ENCODE measurements at regions not wholly inside any gene's neighbourhood (a gene's known extent, or its start where the extent isn't known, plus 50 kb on each side); places are given as distances from the start of the nearest gene placed in this dataset.
A peak's percentile ranks its signal among the peaks of the same experiment; 100 is the strongest.

GRCh38 chr5:104793031-104793754, 1230.6 kb upstream of the NUDT12 start:
- Histone ChIP-seq H3K9me3 (ENCODE audit: control insufficient read depth, insufficient read depth, low read depth, low read length) (no peaks in the 10 kb centered on the region), H3K4me3 (ENCODE audit: low read depth, low read length) (no peak overlapping the region), H3K27ac (ENCODE audit: low read depth, low read length) (no peak overlapping the region; the same call in 1 of the 2 replicates), H3K4me1 (ENCODE audit: control insufficient read depth, insufficient read depth, low read length) (peaks cover 9% of the 10 kb centered on the region; the same call in 1 of the 2 replicates), H3K36me3 (ENCODE audit: control insufficient read depth, insufficient read depth, low read length) (no peaks in the 10 kb centered on the region), H3K27me3 (ENCODE audit: control insufficient read depth, insufficient read depth, low read length) (peaks cover 19% of the 10 kb centered on the region; the same call in 1 of the 2 replicates), H3K9ac (ENCODE audit: low read length) (no peak overlapping the region)

GRCh38 chr5:104789366-104789765, 1226.8 kb upstream of the NUDT12 start:
- Histone ChIP-seq H3K9me3 (ENCODE audit: control insufficient read depth, insufficient read depth, low read depth, low read length) (peaks cover 14% of the 10 kb centered on the region), H3K27me3 (ENCODE audit: control insufficient read depth, insufficient read depth, low read length) (peaks cover 17% of the 10 kb centered on the region; the same call in 1 of the 2 replicates), H3K4me3 (ENCODE audit: low read depth, low read length) (no peak overlapping the region), H3K27ac (ENCODE audit: low read depth, low read length) (no peak overlapping the region), H3K4me1 (ENCODE audit: control insufficient read depth, insufficient read depth, low read length) (peaks cover 9% of the 10 kb centered on the region; the same call in 1 of the 2 replicates), H3K9ac (ENCODE audit: low read length) (no peak overlapping the region), H3K36me3 (ENCODE audit: control insufficient read depth, insufficient read depth, low read length) (no peaks in the 10 kb centered on the region)

GRCh38 chr5:104785097-104785496, 1222.5 kb upstream of the NUDT12 start:
- Histone ChIP-seq H3K9me3 (ENCODE audit: control insufficient read depth, insufficient read depth, low read depth, low read length) (peaks cover 17% of the 10 kb centered on the region), H3K27me3 (ENCODE audit: control insufficient read depth, insufficient read depth, low read length) (no peaks in the 10 kb centered on the region), H3K4me1 (ENCODE audit: control insufficient read depth, insufficient read depth, low read length) (no peaks in the 10 kb centered on the region), H3K4me3 (ENCODE audit: low read depth, low read length) (no peak overlapping the region), H3K27ac (ENCODE audit: low read depth, low read length) (no peak overlapping the region), H3K36me3 (ENCODE audit: control insufficient read depth, insufficient read depth, low read length) (no peaks in the 10 kb centered on the region), H3K9ac (ENCODE audit: low read length) (no peak overlapping the region)

GRCh38 chr5:104774372-104774771, 1211.8 kb upstream of the NUDT12 start:
- Histone ChIP-seq H3K9ac (ENCODE audit: low read length) (no peak overlapping the region), H3K27me3 (ENCODE audit: control insufficient read depth, insufficient read depth, low read length) (no peaks in the 10 kb centered on the region), H3K4me3 (ENCODE audit: low read depth, low read length) (no peak overlapping the region), H3K9me3 (ENCODE audit: control insufficient read depth, insufficient read depth, low read depth, low read length) (no peaks in the 10 kb centered on the region), H3K36me3 (ENCODE audit: control insufficient read depth, insufficient read depth, low read length) (no peaks in the 10 kb centered on the region), H3K27ac (ENCODE audit: low read depth, low read length) (no peak overlapping the region), H3K4me1 (ENCODE audit: control insufficient read depth, insufficient read depth, low read length) (no peaks in the 10 kb centered on the region)

GRCh38 chr5:104764197-104764596, 1201.6 kb upstream of the NUDT12 start:
- Histone ChIP-seq H3K4me3 (ENCODE audit: low read depth, low read length) (no peak overlapping the region), H3K9ac (ENCODE audit: low read length) (no peak overlapping the region), H3K9me3 (ENCODE audit: control insufficient read depth, insufficient read depth, low read depth, low read length) (no peaks in the 10 kb centered on the region), H3K4me1 (ENCODE audit: control insufficient read depth, insufficient read depth, low read length) (0 out of 2 replicates have a peak, but pooled peaks cover 3% of the 10 kb centered on the region), H3K36me3 (ENCODE audit: control insufficient read depth, insufficient read depth, low read length) (no peaks in the 10 kb centered on the region), H3K27me3 (ENCODE audit: control insufficient read depth, insufficient read depth, low read length) (no peaks in the 10 kb centered on the region), H3K27ac (ENCODE audit: low read depth, low read length) (no peak overlapping the region)

GRCh38 chr5:104763216-104763615, 1200.6 kb upstream of the NUDT12 start:
- H3K27me3 ChIP-seq (ENCODE audit: control insufficient read depth, insufficient read depth, low read length): no peaks in the 10 kb centered on the region
- H3K27ac ChIP-seq (ENCODE audit: low read depth, low read length): no peak overlapping the region
- 0 out of 2 replicates have a peak, but pooled peaks cover 3% of the 10 kb centered on the region for H3K4me1 ChIP-seq (ENCODE audit: control insufficient read depth, insufficient read depth, low read length)
- H3K9ac ChIP-seq (ENCODE audit: low read length): no peak overlapping the region
- H3K36me3 ChIP-seq (ENCODE audit: control insufficient read depth, insufficient read depth, low read length): no peaks in the 10 kb centered on the region
- no peaks in the 10 kb centered on the region for H3K9me3 ChIP-seq (ENCODE audit: control insufficient read depth, insufficient read depth, low read depth, low read length)
- H3K4me3 ChIP-seq (ENCODE audit: low read depth, low read length): no peak overlapping the region

GRCh38 chr5:104757915-104758314, 1195.3 kb upstream of the NUDT12 start:
- H3K4me1 ChIP-seq (ENCODE audit: control insufficient read depth, insufficient read depth, low read length): peaks cover 11% of the 10 kb centered on the region
- H3K9me3 ChIP-seq (ENCODE audit: control insufficient read depth, insufficient read depth, low read depth, low read length): no peaks in the 10 kb centered on the region
- H3K27ac ChIP-seq (ENCODE audit: low read depth, low read length): no peak overlapping the region
- H3K36me3 ChIP-seq (ENCODE audit: control insufficient read depth, insufficient read depth, low read length): no peaks in the 10 kb centered on the region
- no peaks in the 10 kb centered on the region for H3K27me3 ChIP-seq (ENCODE audit: control insufficient read depth, insufficient read depth, low read length)
- H3K9ac ChIP-seq (ENCODE audit: low read length): no peak overlapping the region
- H3K4me3 ChIP-seq (ENCODE audit: low read depth, low read length): no peak overlapping the region

GRCh38 chr5:104755806-104756205, 1193.2 kb upstream of the NUDT12 start:
- no peaks in the 10 kb centered on the region for H3K36me3 ChIP-seq (ENCODE audit: control insufficient read depth, insufficient read depth, low read length)
- no peak overlapping the region for H3K4me3 ChIP-seq (ENCODE audit: low read depth, low read length)
- no peaks in the 10 kb centered on the region for H3K27me3 ChIP-seq (ENCODE audit: control insufficient read depth, insufficient read depth, low read length)
- no peak overlapping the region for H3K27ac ChIP-seq (ENCODE audit: low read depth, low read length)
- H3K9me3 ChIP-seq (ENCODE audit: control insufficient read depth, insufficient read depth, low read depth, low read length): no peaks in the 10 kb centered on the region
- H3K9ac ChIP-seq (ENCODE audit: low read length): no peak overlapping the region
- H3K4me1 ChIP-seq (ENCODE audit: control insufficient read depth, insufficient read depth, low read length): peaks cover 11% of the 10 kb centered on the region

- Histone ChIP-seq H3K4me3 (ENCODE audit: low read depth, low read length) (no peak overlapping the region), H3K4me1 (ENCODE audit: control insufficient read depth, insufficient read depth, low read length) (peaks cover 8% of the 10 kb centered on the region), H3K9ac (ENCODE audit: low read length) (no peak overlapping the region), H3K36me3 (ENCODE audit: control insufficient read depth, insufficient read depth, low read length) (no peaks in the 10 kb centered on the region), H3K27me3 (ENCODE audit: control insufficient read depth, insufficient read depth, low read length) (no peaks in the 10 kb centered on the region), H3K27ac (ENCODE audit: low read depth, low read length) (0 out of 2 replicates have a peak overlapping the region, but pooled peaks have one; percentile 31), H3K9me3 (ENCODE audit: control insufficient read depth, insufficient read depth, low read depth, low read length) (no peaks in the 10 kb centered on the region)
Measured at GRCh38 chr5:104754311-104754995, 1191.9 kb upstream of the NUDT12 start.

- H3K9me3 ChIP-seq (ENCODE audit: control insufficient read depth, insufficient read depth, low read depth, low read length): 0 out of 2 replicates have a peak, but pooled peaks cover 4% of the 10 kb centered on the region
- H3K4me1 ChIP-seq (ENCODE audit: control insufficient read depth, insufficient read depth, low read length): peaks cover 8% of the 10 kb centered on the region
- H3K27me3 ChIP-seq (ENCODE audit: control insufficient read depth, insufficient read depth, low read length): no peaks in the 10 kb centered on the region
- H3K4me3 ChIP-seq (ENCODE audit: low read depth, low read length): no peak overlapping the region
- H3K27ac ChIP-seq (ENCODE audit: low read depth, low read length): no peak overlapping the region
- no peak overlapping the region for H3K9ac ChIP-seq (ENCODE audit: low read length)
- H3K36me3 ChIP-seq (ENCODE audit: control insufficient read depth, insufficient read depth, low read length): no peaks in the 10 kb centered on the region
Measured at GRCh38 chr5:104751969-104752368, 1189.4 kb upstream of the NUDT12 start.

- H3K4me1 ChIP-seq (ENCODE audit: control insufficient read depth, insufficient read depth, low read length): no peaks in the 10 kb centered on the region
- H3K27me3 ChIP-seq (ENCODE audit: control insufficient read depth, insufficient read depth, low read length): no peaks in the 10 kb centered on the region
- H3K9ac ChIP-seq (ENCODE audit: low read length): no peak overlapping the region
- H3K4me3 ChIP-seq (ENCODE audit: low read depth, low read length): no peak overlapping the region
- H3K9me3 ChIP-seq (ENCODE audit: control insufficient read depth, insufficient read depth, low read depth, low read length): 0 out of 2 replicates have a peak, but pooled peaks cover 3% of the 10 kb centered on the region
- H3K36me3 ChIP-seq (ENCODE audit: control insufficient read depth, insufficient read depth, low read length): no peaks in the 10 kb centered on the region
- H3K27ac ChIP-seq (ENCODE audit: low read depth, low read length): no peak overlapping the region
Measured at GRCh38 chr5:104739905-104740304, 1177.3 kb upstream of the NUDT12 start.

Measured in HUES6 (cell line).